ENCODE measurements at regions not wholly inside any gene's neighbourhood (a gene's known extent, or its start where the extent isn't known, plus 50 kb on each side); places are given as distances from the start of the nearest gene placed in this dataset.

DNA sequence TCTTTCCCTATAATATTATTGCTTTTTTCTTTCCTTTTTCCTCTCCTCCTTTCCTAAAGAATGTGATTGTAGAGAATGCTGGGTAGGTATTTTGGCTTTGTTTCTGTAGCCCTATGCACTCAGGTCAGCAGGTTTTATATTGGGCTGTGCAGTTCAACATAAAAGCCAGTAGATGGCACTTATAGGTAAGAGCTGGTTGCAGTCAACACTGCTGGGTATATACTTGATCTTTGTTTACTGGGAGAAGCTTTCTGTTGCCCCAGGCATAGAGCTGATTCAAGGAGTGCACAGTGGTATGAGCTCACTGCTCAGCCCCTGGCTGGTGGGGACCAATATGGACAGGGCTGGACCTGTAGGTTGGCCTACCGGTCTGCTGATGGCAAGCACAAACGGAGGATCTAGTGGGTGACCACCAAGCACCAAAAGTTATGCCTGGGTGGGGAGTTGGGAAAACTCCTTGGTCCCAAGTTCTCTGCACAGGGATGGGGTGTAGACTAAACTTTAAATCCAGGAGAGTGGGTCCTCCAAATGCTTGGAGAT lies 378.9 kb downstream of the PMP22 start:
- H3K27ac ChIP-seq = no peak overlapping the region
- intact Hi-C loops (cut with DNase I; ENCODE audit: low total_unique reads) = no loop called here
- no peaks in the 10 kb centered on the region for H3K27me3 ChIP-seq
- TF ChIP-seq POLR2A (IDR thresholded peaks at IDR 0.05) = no peak
- TF ChIP-seq, protein P1, sequence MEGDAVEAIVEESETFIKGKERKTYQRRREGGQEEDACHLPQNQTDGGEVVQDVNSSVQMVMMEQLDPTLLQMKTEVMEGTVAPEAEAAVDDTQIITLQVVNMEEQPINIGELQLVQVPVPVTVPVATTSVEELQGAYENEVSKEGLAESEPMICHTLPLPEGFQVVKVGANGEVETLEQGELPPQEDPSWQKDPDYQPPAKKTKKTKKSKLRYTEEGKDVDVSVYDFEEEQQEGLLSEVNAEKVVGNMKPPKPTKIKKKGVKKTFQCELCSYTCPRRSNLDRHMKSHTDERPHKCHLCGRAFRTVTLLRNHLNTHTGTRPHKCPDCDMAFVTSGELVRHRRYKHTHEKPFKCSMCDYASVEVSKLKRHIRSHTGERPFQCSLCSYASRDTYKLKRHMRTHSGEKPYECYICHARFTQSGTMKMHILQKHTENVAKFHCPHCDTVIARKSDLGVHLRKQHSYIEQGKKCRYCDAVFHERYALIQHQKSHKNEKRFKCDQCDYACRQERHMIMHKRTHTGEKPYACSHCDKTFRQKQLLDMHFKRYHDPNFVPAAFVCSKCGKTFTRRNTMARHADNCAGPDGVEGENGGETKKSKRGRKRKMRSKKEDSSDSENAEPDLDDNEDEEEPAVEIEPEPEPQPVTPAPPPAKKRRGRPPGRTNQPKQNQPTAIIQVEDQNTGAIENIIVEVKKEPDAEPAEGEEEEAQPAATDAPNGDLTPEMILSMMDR (IDR thresholded peaks at IDR 0.05 in 4 of 5, conservative IDR thresholded peaks at IDR 0.05 in 1 of 5) = peak in 1 of 5 experiments; percentile 13
- H3K9me3 ChIP-seq = no peaks in the 10 kb centered on the region
- DNase-seq (no peak), ATAC-seq (no peak)
- no peak overlapping the region for H3K4me3 ChIP-seq
- H3K36me3 ChIP-seq = no peaks in the 10 kb centered on the region
- in situ Hi-C loops (cut with MboI; ENCODE audit: low sequenced_read_pairs in 4 of 4) = no loop called here
- no peaks in the 10 kb centered on the region for H3K4me1 ChIP-seq

DNA sequence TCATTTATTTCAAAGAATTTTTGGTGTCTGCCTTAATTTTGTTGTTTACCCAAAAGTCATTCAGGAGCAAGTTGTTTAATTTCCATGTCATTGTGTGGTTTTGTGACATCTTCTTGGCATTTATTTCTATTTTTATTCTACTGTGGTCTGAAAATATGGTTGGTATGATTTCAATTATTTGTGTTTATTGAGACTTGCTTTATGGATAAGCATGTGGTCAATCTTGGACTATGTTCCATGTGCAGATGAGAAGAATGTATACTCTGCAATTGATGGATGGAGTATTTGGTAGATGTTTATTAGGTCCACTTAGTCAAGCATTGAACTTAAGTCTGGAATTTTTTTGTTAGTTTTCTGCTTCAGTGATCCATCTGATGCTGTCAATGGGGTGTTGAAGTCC lies 383.0 kb downstream of the PMP22 start:
- in situ Hi-C loops (cut with MboI; ENCODE audit: low sequenced_read_pairs in 4 of 4) = no loop called here

DNA sequence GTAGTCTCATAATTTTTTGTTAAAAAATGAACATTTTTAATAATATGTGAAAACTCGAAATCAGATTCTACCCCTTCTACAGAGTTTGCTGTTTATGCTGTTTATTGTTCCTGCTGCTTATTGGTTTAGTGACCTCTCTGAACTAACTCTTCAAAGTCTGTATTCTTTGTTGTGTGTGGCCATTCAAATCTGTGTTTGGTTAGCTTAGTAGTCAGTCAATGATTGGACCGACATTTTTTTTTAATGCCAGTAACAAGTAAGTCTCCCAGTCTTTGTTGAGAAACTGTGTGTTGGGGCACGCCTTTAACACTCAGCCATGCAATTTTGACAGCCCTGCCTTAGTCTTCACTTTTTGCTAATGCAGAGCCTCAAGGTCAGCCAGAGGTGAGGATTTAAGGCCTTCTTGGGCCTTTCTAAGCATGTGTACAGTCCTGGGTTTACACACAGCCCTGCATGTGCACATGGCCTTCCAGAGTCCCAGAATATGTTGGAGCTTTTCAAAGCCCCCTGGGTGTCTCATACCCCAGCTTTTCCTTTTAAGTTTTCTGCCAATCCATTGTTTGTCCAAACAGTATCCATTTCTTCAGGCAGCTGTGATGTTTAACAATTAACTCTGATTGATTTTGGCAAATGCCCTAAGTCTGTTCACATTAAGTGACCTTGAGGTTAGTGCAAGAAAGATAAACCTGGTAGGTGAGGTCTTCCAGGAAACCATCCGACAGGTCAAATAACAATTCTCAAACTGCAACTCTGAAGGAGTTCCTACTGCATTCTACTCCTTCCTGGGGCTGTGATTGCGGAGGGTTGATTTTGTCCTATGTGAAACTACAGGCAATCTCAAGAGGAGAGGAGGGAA lies 389.3 kb downstream of the PMP22 start:
- intact Hi-C loops (cut with DNase I; ENCODE audit: low total_unique reads) (no loop called here), in situ Hi-C loops (cut with MboI; ENCODE audit: low sequenced_read_pairs in 4 of 4) (no loop called here)
- DNase-seq (no peak), ATAC-seq (no peak)
- TF ChIP-seq, protein P1 (IDR thresholded peaks at IDR 0.05 in 4 of 5, conservative IDR thresholded peaks at IDR 0.05 in 1 of 5) = no peak
- TF ChIP-seq POLR2A (IDR thresholded peaks at IDR 0.05) = no peak
- H3K4me1 ChIP-seq = no peaks in the 10 kb centered on the region
- no peaks in the 10 kb centered on the region for H3K36me3 ChIP-seq
- H3K27ac ChIP-seq = no peak overlapping the region
- no peaks in the 10 kb centered on the region for H3K9me3 ChIP-seq
- no peaks in the 10 kb centered on the region for H3K27me3 ChIP-seq
- no peak overlapping the region for H3K4me3 ChIP-seq

More for the DNA sequence above, 383.0 kb downstream of the PMP22 start:
- Histone ChIP-seq H3K9me3 (no peaks in the 10 kb centered on the region), H3K27me3 (no peaks in the 10 kb centered on the region), H3K36me3 (no peaks in the 10 kb centered on the region), H3K4me1 (no peaks in the 10 kb centered on the region), H3K27ac (no peak overlapping the region), H3K4me3 (no peak overlapping the region)
- DNase-seq (no peak), ATAC-seq (no peak)
- intact Hi-C loops (cut with DNase I; ENCODE audit: low total_unique reads) = no loop called here
- no peak for TF ChIP-seq POLR2A (IDR thresholded peaks at IDR 0.05)
- TF ChIP-seq, protein P1 (IDR thresholded peaks at IDR 0.05 in 4 of 5, conservative IDR thresholded peaks at IDR 0.05 in 1 of 5) = no peak

DNA sequence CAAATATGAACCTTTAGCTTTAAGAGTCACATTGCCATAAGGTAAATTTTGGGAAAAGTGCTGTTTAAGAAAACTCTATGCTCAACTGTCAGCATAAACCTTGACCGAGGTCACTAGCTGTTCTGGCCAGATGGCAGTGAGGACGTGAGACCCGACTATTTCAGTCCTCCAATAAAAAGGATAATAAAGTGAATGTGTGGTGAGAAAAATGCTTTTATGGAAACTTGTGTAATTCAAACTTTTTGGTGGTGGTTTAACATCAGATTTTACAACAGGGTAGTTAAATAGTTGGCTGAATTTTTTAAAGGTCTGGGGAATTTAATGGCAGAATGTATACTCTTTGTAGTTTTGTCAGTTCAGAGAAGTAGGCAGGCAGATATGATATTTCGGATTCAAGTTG lies 391.1 kb downstream of the PMP22 start:
- intact Hi-C loops (cut with DNase I; ENCODE audit: low total_unique reads) (no loop called here), in situ Hi-C loops (cut with MboI; ENCODE audit: low sequenced_read_pairs in 4 of 4) (no loop called here)
- H3K36me3 ChIP-seq = no peaks in the 10 kb centered on the region
- H3K9me3 ChIP-seq = no peaks in the 10 kb centered on the region
- H3K4me3 ChIP-seq = no peak overlapping the region
- H3K4me1 ChIP-seq = no peaks in the 10 kb centered on the region
- no peak for DNase-seq
- no peak overlapping the region for H3K27ac ChIP-seq
- no peaks in the 10 kb centered on the region for H3K27me3 ChIP-seq
- TF ChIP-seq, protein P1 (IDR thresholded peaks at IDR 0.05 in 4 of 5, conservative IDR thresholded peaks at IDR 0.05 in 1 of 5) = no peak
- no peak for TF ChIP-seq POLR2A (IDR thresholded peaks at IDR 0.05)
- ATAC-seq = no peak

Measured in gastrocnemius medialis (tissue), 4 donors.